UCSD-AML1 (cell line): ENCODE measurements at regions not wholly inside any gene's neighbourhood (a gene's known extent, or its start where the extent isn't known, plus 50 kb on each side); places are given as distances from the start of the nearest gene placed in this dataset.
A peak's percentile ranks its signal among the peaks of the same experiment; 100 is the strongest.
"Not testable (repeated sequence)": the region's sequence is repeated elsewhere in the genome, so short reads cannot be mapped to it uniquely, and the experiment has no call there.

Experiments used
- DNase-seq: peaks from one replicate; lab custom pipeline; 2025; ENCODE audit not compliant: unreplicated experiment; lab: John Stamatoyannopoulos, UW

DNA sequence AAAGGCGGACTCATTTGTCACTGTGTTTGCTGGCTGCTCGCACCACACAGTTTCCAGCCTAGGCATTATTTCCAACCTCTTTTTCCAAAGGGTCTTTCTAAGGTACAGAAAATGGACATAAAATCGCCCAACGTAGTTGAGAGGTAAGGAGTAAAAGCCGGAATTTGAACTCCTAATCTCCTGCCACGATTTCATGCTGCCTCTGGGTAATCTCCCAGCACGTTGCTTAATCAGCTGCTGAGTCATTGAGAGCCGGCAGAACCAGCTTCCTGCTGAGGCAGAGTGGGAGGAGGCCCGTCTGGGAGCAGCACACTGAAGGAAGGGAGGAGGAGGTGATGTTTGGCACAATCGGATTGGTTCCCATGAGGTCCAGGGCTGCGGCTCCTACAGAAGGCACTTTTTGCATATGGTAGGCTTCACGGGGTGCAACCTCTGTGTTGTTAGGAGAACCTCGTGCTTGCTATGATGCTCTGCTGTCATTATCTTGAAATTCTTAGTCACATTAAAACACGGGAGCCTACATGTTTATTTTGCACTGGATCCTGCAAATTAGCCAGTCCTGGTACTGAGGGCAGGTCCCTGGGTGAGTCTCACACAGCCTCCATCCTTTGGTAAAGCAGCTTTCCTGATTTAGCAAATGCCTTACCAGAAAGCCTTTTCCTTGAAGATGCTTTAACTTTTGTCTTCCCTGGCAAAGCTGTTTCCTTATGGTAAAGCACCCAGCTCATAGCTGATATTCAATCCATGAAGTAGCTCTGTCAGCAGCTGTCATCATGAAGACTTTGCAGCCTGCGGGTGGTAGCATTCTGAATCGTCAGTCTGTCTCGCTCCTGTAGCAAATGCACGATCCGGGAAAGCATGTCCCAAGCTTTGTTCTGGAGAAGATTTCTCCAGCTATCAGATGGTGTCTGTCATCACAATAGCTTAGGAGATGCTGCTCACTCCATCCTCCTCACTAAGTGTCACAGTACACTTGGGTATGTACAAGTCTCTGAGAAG is 191.6 kb upstream of the MSX2 start:
- DNase-seq = peak; percentile 81

DNA sequence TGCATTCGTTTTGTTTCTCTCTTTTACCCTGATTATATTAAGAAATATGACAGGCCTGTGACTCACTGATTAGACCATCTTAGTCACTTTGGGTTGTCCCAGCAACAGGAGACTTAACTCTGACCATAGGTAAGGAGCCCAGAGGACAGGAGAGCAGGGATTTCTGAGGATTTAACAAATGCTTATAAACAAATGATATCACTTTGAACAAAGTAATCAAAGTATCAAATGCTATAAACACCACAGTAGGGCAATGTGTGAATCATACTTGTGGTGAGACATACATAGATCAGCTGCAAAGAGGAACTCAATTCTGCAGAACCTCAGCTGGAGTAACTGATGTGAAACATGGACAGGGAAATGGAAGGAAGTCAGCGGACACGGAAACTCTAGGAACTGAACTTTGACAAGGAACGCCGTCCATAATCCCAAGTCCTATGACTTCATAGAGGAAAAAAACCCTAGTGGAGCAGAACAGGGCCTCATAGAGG is 190.6 kb upstream of the MSX2 start:
- DNase-seq = no peak

DNA sequence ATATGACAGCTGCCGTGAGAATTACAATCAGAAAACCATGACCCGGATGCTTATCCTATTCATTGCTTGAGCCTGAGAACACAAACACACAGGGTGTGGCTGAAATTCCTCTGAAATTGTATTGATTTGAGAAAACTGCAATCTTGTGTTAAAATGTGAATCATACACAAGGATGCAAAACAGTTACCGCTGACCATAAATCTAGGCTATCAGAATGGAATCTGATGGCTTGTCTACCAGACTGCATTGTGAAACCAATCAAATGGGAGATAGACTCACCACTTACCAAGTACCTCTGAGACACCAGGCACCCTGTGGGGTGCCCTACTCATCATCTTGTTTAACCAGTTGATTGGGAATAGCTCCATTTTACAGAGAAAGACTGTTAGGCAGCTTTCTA is 188.7 kb upstream of the MSX2 start:
- no peak for DNase-seq

DNA sequence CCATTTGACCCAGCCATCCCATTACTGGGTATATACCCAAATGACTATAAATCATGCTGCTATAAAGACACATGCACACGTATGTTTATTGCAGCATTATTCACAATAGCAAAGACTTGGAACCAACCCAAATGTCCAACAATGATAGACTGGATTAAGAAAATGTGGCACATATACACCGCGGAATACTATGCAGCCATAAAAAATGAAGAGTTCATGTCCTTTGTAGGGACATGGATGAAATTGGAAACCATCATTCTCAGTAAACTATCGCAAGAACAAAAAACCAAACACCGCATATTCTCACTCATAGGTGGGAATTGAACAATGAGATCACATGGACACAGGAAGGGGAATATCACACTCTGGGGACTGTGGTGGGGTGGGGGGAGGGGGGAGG is 184.6 kb upstream of the MSX2 start:
- not testable (repeated sequence) for DNase-seq

DNA sequence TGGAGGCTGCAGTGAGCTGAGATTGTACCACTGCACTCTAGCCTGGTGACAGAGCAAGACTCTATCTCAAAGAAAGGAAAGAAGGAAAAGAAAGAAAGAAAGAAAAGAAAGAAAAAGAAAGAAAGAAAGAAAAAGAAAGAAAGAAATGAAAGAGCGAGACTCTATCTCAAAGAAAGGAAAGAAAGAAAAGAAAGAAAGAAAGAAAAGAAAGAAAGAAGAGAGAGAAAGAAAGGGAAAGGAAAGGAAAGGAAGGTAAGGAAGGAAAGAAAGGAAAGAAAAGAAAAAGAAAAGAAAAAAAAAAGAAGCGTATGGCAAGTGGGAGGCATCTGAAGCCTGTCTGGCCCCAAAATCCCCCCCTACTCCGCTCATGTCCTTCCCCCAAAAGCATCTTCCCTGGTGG is 182.3 kb upstream of the MSX2 start:
- no peak for DNase-seq

DNA sequence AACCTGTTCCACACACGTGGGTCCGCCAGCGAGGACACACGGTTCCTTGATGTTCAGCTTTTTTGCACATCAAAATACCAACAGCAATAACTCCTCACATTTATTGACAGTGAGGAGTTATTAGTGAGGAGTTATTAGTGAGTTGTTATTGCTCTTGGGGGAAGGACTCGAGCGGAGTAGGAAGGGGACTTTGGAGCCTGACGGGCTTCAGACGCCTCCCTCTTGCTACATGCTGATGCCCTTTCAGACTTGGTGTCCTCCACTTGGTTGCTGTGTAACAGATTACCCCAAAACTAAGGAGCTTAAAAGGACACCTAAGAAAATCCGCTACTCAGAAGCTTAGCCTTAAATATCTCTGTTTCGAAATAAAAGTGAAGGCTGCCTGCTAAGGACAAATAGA is 181.9 kb upstream of the MSX2 start:
- DNase-seq = no peak

DNA sequence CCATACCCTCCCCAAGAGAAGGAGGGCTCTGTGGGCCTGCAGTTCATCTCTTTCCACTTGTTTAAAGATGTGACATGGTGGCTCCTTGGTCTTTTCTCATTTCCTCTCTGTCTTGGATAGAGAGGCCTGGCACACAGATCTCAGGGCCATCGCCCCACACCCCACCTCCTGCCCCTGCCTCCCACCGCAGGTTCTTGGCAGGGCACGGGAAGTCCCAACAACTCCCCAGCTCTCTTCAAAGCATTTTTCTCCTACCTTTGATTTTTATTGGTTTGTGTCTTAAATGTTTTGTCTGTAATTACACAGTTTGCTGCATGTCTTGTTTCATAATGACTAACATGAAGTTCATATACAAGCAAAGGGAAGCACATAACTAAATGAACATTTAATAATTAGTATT is 178.5 kb upstream of the MSX2 start:
- no peak for DNase-seq

DNA sequence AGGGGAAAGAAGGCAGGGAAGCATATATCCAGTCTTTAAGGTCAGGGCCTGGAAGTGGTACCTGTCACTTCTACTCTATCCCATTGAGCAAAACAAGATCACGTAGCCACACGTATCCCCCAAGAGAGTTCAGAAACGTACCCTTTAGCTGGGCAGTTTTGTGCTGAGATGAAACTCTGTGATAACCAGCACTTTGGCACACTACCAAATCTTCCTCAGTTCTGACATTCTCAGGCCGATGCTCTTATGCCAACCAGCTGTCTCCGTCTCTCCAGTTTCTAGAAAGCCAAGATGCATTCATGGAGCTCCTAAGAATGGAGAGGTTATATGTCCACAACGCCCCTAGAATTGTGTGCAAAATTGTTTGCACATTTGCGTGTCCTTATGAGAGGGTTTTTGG is 176.6 kb upstream of the MSX2 start:
- DNase-seq = no peak

DNA sequence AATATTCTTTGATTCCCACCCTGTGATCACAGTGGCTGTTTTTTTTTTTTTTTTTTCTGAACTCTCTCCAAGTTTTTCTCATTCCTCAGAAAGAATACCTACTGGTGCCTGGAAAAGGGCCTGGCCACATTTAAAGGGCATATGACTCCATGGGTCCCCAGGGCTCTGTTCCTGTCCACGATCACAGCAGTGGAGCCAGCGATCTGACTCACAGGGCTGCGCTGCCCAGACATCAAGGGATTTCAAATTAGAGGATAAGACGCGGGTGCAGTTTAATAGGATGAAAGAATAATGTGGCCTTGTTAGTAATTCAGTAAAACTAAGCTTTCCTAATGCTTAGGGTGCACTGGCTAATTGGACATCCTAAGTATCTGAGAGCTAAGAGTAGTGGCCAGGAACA is 175.1 kb upstream of the MSX2 start:
- DNase-seq = no peak

DNA sequence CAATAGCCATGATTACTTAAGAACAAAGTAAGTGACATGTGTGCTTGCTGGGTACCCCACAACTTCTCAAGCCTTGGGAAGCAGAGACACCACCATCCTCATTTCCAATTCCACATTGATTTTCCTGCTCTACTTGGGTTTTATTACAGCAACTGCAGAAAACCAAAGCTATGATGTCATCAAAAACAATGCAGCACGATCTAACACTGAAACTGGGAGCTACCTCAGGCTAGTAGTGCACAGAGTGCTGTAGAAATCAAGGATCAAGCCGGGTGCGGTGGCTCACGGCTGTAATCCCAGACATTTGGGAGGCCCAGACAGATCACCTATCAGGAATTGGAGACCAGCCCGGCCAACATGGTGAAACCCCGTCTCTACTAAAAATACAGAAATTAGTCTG is 174.4 kb upstream of the MSX2 start:
- DNase-seq = no peak

DNA sequence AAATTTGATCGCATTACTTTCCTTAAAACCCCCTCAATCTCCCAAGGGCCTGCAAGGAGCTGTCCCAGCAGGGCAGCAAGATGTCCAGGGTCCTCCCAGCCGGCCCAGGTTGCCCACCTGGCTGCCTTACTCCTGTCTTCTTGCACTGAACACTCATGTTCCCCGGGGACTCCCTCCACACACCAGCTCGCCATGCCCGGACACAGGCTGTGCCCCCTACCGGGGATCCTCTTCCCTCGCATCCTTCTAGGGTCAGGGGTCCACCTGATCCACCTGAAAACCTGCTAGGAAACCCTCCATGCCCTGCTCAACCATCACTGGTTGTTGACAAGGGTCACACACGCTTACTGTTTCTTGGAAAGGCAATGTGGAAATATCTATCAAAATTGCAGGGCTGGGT is 172.0 kb upstream of the MSX2 start:
- DNase-seq = no peak

DNA sequence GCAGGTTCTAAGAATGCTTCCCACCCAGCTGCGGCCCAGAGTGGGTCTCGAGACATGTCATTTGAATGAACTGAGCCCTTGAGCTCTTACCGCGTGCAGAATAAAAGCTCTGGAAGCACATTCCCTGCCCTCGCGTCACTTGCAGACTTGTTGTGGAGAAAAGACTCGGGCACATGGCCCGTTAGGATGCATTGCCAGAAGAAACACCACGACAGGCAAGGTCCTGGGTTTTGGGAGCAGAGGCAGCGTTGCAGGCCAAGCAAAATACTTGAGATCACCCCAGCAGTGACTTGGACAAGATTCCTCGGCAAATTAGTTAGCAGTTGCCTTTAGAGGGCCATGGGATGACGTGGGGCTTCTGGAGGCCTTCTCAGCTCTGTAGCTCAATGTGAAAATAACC is 170.8 kb upstream of the MSX2 start:
- DNase-seq = no peak

DNA sequence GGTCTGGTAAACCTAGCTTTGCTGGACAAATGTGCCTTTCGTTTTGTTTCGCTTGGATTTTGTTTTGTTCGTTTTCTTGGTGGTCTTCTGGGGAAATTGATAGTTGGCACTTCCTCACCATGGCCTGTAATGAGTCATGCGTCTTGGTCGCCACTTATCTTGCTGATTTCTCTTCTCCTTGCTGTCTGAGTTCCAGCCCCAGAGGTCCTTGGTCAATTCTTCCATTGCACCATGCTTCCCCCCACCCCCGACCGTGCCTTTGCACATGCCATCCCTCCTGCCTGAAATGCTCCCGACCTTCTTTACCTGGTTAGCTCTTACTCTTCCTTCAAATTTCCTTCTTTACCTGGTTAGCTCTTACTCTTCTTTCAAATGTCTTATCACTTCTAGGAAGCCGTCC is 168.7 kb upstream of the MSX2 start:
- DNase-seq = no peak

DNA sequence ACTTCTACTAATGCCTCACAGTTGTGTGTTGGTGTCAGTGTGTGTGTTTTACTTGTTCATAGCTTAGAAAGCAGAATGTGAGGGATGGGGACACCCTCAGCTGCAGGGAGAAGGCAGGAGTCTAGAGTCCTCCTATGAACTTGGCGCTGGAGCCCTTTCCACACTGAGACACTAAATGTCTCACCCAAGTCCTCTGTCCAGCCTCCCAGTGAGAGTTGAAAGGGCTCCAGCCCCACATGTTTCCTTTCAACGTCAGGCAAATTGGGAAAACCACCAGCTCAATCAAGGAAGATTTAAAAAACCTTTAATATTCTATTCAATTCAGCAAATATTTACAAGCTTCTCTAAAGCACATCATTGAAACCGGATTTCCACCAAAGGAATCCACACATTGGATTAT is 167.6 kb upstream of the MSX2 start:
- no peak for DNase-seq

DNA sequence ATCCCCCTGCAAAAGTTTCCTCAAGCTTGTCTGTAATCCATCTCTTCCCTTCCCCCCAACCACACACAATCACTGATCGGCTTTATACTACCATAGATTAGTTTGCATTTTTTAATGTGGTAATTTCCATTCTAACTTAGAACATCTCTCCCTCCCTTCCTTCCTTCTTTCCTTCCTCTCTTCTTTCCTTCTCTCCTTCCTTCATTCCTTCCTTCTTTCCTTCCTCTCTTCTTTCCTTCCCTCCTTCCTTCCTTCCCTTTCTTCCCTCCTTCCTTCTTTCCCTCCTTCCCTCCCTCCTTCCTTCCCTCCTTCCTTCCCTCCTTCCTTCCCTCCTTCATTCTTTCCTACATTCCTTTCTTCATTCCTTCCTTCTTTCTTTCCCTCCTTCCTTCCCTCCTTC is 166.2 kb upstream of the MSX2 start:
- no peak for DNase-seq

DNA sequence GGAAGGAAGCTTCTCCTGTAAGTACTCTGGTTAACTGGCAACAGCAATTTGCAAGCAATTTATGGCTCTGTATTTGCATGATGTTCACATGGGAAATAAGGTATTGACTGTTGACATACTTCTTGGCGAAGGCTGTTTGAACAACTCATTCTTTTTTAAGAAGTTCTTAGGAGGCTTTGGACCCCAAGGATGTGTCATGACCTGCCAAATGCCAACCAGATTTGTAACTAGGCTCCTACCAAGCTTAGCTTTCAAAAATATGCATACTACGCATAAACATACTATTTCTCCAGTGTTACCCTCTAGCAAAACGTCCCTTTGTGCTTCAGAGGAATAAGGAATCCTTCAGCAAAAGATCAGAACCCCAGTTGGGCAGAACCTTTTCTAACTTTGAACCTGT is 165.2 kb upstream of the MSX2 start:
- no peak for DNase-seq

DNA sequence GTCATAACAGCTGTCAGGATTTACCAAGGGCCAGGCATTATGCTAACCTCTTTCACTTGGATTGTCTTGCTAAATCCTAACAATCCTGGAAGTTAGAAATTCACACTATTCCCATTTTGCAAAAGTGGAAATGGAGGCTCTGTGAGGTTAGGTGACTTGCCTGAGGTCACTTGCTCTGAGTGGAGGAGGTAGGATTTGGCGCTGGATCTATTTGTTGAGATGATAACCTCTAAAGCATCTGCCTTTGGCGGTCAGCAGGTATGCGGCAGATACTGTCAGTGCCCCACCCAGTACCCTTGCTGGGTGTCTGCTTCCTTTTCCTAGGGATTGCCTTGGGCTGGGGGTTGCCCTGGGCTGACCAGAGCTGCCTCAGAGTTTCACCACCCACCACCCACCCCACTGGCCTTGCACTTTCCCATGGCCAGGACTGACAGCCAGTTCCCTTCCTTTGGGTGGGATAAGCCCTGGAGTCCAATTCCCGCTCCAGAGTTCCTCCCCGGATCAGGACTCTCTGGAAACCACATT is 164.8 kb upstream of the MSX2 start:
- no peak for DNase-seq

DNA sequence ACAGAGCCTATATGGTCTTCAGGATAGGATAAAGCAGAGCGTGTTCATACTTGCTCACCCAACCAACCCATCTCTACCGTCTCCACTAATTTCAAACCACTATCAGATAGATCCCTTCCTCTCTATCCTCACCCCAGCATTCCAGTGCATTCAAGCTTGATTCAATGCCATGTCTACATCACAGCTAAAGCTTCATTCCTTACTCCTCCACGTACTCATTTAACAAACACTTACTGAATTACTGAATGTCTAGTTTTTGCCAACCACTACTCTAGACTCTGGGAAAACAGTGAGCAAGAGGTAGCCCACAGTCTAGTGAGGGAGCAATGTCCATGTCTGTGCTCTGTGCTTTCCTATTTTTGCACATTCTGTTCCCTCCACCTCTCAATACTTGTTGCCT is 163.5 kb upstream of the MSX2 start:
- no peak for DNase-seq

DNA sequence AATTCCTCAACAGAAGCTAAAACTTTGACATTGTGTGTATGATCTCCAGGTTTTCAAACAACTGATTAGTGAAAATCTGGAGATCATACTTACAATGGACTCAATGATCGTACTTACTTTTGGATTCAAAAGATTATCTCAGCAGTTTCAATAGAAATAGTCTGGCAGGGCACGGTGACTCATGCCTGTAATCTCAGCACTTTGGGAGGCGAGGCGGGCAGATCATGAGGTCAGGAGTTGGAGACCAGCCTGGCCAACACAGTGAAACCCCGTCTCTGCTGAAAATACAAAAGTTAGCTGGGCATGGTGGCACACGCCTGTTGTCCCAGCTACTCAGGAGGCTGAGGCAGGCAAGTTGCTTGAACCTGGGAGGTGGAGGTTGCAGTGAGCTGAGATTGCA is 161.3 kb upstream of the MSX2 start:
- DNase-seq = not testable (repeated sequence)

DNA sequence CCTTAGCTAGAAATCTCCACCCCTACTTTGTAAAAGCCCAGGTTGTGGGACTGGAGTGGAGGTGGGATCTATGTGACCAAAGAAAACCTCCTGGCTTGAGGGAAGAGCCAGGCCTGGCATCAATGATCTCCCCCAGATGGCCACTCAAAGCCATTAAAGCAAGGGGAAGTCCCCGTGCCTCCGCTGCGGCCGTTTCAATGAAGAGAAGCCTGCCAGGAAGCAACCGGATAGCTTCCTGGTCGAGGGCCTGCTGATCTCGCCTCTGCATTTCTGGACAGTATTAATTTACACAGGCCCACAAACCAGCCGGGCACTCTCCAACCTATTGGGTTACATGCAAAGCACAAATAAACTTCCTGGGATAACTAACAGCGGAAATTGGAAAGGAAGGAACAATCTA is 160.5 kb upstream of the MSX2 start:
- no peak for DNase-seq

DNA sequence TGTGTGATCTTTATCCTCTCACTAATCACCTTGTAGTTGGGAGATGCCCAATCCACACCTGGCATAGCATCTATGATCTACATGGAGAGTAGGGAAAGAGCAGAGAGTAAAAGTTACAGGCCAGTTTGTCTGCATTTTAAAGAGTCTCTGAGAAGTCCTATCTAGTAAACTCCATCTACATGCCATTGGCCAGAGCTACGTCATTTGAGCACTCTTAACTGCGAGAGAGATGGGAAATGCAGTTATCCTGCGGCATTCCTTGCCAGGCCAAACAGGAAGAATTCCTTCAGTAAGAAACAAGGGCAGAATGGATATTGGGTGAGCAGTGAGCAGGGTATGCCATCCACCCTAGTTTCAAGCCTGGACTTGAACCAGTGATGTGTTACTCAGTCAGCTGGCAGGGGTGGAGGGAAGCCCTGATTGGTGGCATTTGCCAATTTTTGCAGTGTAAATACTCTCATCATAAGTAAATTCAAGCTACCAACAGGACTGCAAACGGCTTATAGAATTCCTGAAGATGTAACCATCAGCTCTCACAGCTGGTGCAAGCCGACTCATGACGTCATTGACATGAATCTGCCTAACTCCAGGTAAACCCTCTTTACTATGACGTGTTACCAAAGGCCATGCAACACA is 156.8 kb upstream of the MSX2 start:
- DNase-seq = no peak

DNA sequence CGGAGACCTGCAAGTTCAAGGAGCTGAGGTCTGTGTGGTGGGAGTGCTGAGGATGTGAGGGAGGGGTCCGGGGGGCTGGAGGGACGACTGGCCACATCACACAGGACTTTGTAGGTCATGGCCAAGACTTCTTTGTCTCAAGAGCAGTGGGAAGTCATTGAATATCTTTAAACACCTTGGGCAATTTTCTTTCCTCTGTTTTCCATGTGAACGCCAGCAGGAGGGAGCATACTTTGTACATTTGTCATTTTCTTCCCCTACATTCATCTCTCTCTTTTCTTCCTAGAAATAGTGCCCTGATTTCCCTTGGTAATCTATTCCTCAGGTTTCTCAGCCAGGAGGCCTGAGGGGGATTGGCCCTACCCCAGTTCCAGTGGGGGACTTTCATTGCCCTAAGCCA is 153.7 kb upstream of the MSX2 start:
- DNase-seq = no peak
